Neural cell (in vitro differentiated cells): ENCODE measurements at regions not wholly inside any gene's neighbourhood (a gene's known extent, or its start where the extent isn't known, plus 50 kb on each side); places are given as distances from the start of the nearest gene placed in this dataset.

Experiments used
- EP300 ChIP-seq: fragments of 450-650 bp; conservative IDR thresholded peaks from 2 replicates; pipeline ENCODE4 v1.6.1; 2014; ENCODE audit warnings: antibody characterized with exemption, mild to moderate bottlenecking, moderate library complexity; ENCODE audit not compliant: poor library complexity, severe bottlenecking
- EZH2 ChIP-seq: fragments of 200-600, 300-800 bp; shearing (Covaris generic), sonication (generic); IDR thresholded peaks from 2 replicates; pipeline ENCODE4 v1.6.1; 2014; ENCODE audit warnings: antibody characterized with exemption, low read length, borderline replicate concordance, mild to moderate bottlenecking; ENCODE audit not compliant: insufficient read depth, poor library complexity, severe bottlenecking
- POLR2AphosphoS5 ChIP-seq: IDR thresholded peaks from 2 replicates; pipeline ENCODE4 v1.6.1; 2012
- SMC3 ChIP-seq: fragments of 450-650 bp; conservative IDR thresholded peaks from 2 replicates; pipeline ENCODE4 v1.6.1; 2014; ENCODE audit warnings: antibody characterized with exemption, mild to moderate bottlenecking, moderate library complexity; ENCODE audit not compliant: poor library complexity
- TAF1 ChIP-seq: IDR thresholded peaks from 2 replicates; pipeline ENCODE4 v1.6.1; 2012; ENCODE audit warnings: low read depth
- TF ChIP-seq, protein P1 (sequence below): fragments of 450-650 bp; IDR thresholded peaks from 2 replicates; pipeline ENCODE4 v1.5.1; 2014; ENCODE audit warnings: antibody characterized with exemption, mild to moderate bottlenecking, moderate library complexity; ENCODE audit not compliant: poor library complexity, severe bottlenecking
- TF ChIP-seq, protein P2 (sequence below): IDR thresholded peaks from 2 replicates; pipeline ENCODE4 v1.6.1; 2012; ENCODE audit warnings: borderline replicate concordance

DNA sequence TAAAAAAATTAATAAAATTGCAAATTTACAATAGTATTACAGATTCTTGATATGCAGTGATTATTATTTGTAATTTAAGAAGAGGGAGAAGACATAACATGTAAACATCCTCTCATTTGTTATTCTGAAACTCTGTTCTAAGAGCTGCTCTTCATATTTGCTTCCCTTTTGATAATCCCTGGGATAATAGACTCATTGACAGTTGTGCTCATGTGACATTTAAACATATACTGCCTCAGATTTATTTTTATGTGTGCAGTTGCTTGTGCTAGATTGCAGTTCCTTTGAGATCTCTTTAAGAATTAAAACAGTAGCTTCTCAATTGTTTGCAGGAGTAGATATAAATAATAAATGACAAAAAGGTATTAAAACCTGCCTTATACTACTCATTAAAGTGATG is 605.1 kb upstream of the CNTNAP5 start:
- TF ChIP-seq, protein P1, sequence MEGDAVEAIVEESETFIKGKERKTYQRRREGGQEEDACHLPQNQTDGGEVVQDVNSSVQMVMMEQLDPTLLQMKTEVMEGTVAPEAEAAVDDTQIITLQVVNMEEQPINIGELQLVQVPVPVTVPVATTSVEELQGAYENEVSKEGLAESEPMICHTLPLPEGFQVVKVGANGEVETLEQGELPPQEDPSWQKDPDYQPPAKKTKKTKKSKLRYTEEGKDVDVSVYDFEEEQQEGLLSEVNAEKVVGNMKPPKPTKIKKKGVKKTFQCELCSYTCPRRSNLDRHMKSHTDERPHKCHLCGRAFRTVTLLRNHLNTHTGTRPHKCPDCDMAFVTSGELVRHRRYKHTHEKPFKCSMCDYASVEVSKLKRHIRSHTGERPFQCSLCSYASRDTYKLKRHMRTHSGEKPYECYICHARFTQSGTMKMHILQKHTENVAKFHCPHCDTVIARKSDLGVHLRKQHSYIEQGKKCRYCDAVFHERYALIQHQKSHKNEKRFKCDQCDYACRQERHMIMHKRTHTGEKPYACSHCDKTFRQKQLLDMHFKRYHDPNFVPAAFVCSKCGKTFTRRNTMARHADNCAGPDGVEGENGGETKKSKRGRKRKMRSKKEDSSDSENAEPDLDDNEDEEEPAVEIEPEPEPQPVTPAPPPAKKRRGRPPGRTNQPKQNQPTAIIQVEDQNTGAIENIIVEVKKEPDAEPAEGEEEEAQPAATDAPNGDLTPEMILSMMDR = no peak
- TF ChIP-seq EP300 (no peak), POLR2AphosphoS5 (no peak), TAF1 (no peak), SMC3 (no peak), EZH2 (no peak)
- TF ChIP-seq, protein P2, sequence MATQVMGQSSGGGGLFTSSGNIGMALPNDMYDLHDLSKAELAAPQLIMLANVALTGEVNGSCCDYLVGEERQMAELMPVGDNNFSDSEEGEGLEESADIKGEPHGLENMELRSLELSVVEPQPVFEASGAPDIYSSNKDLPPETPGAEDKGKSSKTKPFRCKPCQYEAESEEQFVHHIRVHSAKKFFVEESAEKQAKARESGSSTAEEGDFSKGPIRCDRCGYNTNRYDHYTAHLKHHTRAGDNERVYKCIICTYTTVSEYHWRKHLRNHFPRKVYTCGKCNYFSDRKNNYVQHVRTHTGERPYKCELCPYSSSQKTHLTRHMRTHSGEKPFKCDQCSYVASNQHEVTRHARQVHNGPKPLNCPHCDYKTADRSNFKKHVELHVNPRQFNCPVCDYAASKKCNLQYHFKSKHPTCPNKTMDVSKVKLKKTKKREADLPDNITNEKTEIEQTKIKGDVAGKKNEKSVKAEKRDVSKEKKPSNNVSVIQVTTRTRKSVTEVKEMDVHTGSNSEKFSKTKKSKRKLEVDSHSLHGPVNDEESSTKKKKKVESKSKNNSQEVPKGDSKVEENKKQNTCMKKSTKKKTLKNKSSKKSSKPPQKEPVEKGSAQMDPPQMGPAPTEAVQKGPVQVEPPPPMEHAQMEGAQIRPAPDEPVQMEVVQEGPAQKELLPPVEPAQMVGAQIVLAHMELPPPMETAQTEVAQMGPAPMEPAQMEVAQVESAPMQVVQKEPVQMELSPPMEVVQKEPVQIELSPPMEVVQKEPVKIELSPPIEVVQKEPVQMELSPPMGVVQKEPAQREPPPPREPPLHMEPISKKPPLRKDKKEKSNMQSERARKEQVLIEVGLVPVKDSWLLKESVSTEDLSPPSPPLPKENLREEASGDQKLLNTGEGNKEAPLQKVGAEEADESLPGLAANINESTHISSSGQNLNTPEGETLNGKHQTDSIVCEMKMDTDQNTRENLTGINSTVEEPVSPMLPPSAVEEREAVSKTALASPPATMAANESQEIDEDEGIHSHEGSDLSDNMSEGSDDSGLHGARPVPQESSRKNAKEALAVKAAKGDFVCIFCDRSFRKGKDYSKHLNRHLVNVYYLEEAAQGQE = no peak
